ENCODE measurements at regions not wholly inside any gene's neighbourhood (a gene's known extent, or its start where the extent isn't known, plus 50 kb on each side); places are given as distances from the start of the nearest gene placed in this dataset.
"Not testable (repeated sequence)": the region's sequence is repeated elsewhere in the genome, so short reads cannot be mapped to it uniquely, and the experiment has no call there.

DNA sequence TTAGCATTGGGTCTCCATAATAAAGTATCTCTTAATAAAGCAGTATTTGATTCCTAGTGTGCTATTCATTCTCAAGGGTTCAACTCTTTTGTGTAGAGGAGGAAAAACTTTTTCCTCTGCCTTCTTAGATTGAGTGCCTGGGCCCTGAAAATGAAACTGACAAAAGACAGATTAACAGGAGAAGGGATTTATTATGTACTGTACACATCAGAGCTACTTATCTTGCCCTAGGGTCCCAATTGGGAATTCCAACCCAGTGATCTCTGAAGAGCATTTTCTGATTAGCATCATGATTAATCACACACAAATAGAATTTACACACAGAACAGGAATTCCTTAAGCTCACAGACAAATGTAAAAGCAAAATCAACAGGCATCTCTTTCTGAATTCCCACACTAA lies 128.9 kb downstream of the CD164 start:
- ATAC-seq = no peak
- H3K9me3 Mint-ChIP-seq = no peaks in the 10 kb centered on the region
- no peak overlapping the region for H3K4me3 Mint-ChIP-seq
- peaks cover 5% of the 10 kb centered on the region for H3K27me3 Mint-ChIP-seq (ENCODE audit: low read depth)
- H3K4me1 Mint-ChIP-seq (ENCODE audit: low read depth) = no peaks in the 10 kb centered on the region
- no peaks in the 10 kb centered on the region for H3K36me3 Mint-ChIP-seq (ENCODE audit: insufficient read depth)
- no peak for DNase-seq

DNA sequence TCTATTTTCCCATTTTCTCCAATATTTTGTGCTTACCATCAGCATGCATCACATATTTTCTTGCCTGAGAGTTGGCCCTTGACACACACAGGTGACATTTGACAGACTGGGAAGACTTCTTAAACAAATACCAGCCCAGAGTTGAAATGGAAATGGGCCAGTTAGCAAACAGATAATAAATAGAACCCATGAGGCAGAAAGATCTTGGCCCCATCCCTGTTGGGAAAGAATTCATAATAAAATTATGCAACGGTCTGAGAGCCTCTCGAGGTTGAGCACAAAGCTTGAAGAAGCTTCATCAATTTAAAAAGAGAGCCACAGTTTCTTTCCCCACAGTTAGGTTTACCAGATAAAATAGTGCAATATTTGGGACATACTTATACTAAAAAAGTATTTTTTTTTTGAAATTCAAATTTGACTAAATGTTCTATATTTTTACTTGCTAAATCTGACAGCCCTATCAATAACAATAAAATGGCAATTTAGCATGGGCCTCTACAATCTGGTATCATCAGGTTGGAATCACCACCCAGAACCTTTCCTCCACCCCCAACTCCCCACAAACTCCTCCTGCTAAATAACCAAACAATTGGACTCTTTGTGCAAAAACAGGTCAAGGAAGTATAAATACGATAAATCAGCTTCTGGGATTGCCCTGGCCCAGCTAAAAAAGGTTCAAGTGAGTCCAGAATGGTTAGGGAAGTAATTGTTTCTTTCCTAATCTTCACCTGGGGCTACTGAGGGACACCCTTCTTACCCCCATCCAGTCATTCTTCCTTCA lies 129.8 kb downstream of the CD164 start:
- ATAC-seq (no peak), DNase-seq (no peak)
- peaks cover 5% of the 10 kb centered on the region for H3K27me3 Mint-ChIP-seq (ENCODE audit: low read depth)
- H3K9me3 Mint-ChIP-seq = no peaks in the 10 kb centered on the region
- no peaks in the 10 kb centered on the region for H3K36me3 Mint-ChIP-seq (ENCODE audit: insufficient read depth)
- no peaks in the 10 kb centered on the region for H3K4me1 Mint-ChIP-seq (ENCODE audit: low read depth)
- H3K4me3 Mint-ChIP-seq = no peak overlapping the region

DNA sequence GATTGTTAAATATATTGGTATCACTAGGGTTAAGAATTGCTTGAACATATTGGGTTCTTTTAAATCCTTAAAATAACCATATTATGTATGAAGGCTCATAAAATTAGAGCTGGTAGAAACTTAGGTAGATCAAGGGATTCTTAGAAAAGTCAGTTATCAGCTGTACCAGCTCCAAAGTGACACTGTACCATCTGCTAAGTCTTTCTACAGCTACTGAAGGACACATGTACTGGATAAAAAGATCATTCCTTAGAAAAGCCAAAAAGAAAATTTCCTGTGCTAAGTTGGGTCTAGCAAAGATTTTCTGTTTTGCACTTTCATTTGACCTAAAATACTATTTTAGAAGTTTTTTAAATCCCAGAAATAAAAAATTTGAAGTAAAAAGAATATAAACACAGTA lies 130.4 kb downstream of the CD164 start:
- Mint-ChIP-seq H3K9me3 (no peaks in the 10 kb centered on the region), H3K36me3 (ENCODE audit: insufficient read depth) (no peaks in the 10 kb centered on the region), H3K4me1 (ENCODE audit: low read depth) (no peaks in the 10 kb centered on the region), H3K4me3 (no peak overlapping the region), H3K27me3 (ENCODE audit: low read depth) (peaks cover 5% of the 10 kb centered on the region)
- DNase-seq = no peak
- no peak for ATAC-seq

DNA sequence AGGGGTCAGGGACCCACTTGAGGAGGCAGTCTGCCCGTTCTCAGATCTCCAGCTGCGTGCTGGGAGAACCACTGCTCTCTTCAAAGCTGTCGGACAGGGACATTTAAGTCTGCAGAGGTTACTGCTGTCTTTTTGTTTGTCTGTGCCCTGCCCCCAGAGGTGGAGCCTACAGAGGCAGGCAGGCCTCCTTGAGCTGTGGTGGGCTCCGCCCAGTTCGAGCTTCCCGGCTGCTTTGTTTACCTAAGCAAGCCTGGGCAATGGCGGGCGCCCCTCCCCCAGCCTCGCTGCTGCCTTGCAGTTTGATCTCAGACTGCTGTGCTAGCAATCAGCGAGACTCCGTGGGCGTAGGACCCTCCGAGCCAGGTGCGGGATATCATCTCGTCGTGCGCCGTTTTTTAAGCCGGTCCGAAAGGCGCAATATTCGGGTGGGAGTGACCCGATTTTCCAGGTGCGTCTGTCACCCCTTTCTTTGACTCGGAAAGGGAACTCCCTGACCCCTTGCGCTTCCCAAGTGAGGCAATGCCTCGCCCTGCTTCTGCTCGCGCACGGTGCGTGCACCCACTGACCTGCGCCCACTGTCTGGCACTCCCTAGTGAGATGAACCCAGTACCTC lies 131.6 kb downstream of the CD164 start:
- not testable (repeated sequence) for H3K4me3 Mint-ChIP-seq; ATAC-seq; H3K27me3 Mint-ChIP-seq (ENCODE audit: low read depth); H3K9me3 Mint-ChIP-seq; H3K4me1 Mint-ChIP-seq (ENCODE audit: low read depth); DNase-seq; H3K36me3 Mint-ChIP-seq (ENCODE audit: insufficient read depth)

DNA sequence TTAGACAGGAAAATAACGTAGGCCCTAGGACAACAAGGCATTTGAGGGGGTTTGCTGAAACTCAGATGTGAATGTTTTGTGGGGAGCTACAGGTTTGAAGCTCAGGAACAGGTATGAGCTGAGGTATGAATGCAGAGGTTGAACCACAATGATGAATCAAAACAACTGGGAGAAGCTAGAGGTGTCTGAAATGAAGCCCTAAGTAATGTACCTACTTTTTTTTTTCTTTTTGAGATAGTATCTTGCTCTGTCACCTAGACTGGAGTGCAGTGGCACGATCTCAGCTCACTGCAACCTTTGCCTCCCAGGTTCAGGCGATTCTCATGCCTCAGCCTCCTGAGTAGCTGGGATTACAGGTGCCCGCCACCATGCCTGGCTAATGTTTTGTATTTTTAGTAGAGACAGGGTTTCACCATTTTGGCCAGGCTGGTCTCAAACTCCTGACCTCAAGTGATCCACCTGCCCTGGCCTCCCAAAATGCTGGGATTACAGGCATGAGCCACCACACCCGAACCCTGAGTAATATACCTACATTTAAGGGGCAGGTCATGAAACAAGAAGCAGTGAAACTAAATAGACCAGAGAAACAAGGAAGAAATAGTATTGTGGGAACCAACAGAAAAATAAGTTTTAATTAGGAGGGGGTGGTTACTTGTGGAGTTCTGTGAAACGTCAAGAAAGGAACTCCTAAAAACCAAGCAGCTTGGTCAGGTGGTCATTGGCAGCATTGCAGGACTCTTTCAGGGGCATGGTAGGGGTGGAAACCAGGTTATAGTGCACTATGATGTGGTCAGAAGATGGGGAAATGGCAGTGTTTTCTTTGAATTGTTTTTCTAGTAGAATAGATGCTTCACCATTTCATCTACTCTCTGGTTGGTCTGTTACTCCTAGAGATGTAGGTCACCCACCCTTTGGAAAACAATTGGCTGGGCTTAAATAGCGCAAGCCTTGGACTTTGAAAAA lies 138.1 kb downstream of the CD164 start:
- ATAC-seq (no peak), DNase-seq (no peak)
- H3K4me1 Mint-ChIP-seq (ENCODE audit: low read depth) = peaks cover 8% of the 10 kb centered on the region
- H3K36me3 Mint-ChIP-seq (ENCODE audit: insufficient read depth) = no peaks in the 10 kb centered on the region
- no peak overlapping the region for H3K4me3 Mint-ChIP-seq
- H3K27me3 Mint-ChIP-seq (ENCODE audit: low read depth) = no peaks in the 10 kb centered on the region
- no peaks in the 10 kb centered on the region for H3K9me3 Mint-ChIP-seq

DNA sequence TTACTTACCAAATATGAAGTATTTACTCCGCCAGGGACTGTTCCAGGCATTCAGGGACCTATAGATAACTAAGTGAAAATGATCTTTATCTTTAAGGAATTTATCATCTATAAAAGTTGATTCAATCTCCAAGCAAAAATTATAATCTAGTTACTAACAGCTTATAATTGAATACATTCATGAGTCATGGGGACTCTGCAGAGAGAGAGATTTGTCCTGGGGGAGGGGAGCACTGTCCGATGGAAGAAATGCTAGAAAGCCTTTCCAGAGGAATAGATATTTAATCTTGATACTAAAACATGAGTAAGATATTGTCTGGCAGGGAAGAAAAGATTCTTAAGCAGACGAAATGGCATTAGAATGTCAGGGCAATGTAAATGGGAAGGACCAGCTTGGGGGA lies 139.3 kb downstream of the CD164 start:
- Mint-ChIP-seq H3K27me3 (ENCODE audit: low read depth) (no peaks in the 10 kb centered on the region), H3K4me3 (no peak overlapping the region), H3K4me1 (ENCODE audit: low read depth) (peaks cover 8% of the 10 kb centered on the region), H3K9me3 (no peaks in the 10 kb centered on the region), H3K36me3 (ENCODE audit: insufficient read depth) (no peaks in the 10 kb centered on the region)
- DNase-seq (no peak), ATAC-seq (no peak)

DNA sequence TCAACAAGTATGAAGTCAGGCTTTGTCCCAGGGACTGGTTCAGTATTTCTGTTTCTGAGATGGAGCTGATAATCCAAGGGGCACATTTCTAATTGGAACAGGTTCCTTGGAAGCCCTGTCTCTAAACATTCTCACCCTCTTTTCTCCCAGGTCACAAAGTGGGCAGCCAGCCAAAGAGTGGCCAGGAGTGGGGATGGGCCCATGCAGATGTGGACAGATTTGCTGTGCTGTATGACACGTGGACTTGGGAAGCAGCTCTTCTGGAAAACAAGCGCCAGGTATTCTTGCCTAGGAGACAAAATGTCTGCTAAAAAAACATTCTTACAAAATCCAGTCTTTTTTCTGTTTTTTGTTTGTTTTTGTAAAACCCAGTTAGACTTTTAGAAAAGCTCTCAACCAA lies 140.2 kb downstream of the CD164 start:
- Mint-ChIP-seq H3K9me3 (no peaks in the 10 kb centered on the region), H3K27me3 (ENCODE audit: low read depth) (no peaks in the 10 kb centered on the region)
- ATAC-seq = no peak

DNA sequence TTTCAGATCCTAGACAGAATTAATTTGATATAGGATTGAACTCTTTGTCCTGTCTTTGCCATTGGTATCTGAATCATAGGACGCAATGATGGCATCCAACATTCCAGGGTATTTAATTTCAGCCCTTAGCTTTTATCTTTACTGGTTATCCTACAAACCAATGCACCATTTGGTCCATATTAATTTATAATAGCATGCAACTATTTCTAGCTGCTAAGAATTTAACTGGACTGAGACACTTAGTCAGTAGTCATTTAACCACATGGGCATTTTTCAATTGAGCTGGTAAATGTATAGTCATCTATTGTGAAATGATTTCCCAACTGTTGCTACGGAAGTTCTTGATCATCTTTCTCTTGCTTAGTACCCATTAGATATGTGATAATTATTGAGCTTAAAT lies 141.1 kb downstream of the CD164 start:
- Mint-ChIP-seq H3K9me3 (no peaks in the 10 kb centered on the region), H3K36me3 (ENCODE audit: insufficient read depth) (no peaks in the 10 kb centered on the region), H3K4me3 (no peak overlapping the region), H3K27me3 (ENCODE audit: low read depth) (no peaks in the 10 kb centered on the region), H3K4me1 (ENCODE audit: low read depth) (peaks cover 17% of the 10 kb centered on the region)
- DNase-seq = no peak
- no peak for ATAC-seq

More for the DNA sequence above, 140.2 kb downstream of the CD164 start:
- no peaks in the 10 kb centered on the region for H3K36me3 Mint-ChIP-seq (ENCODE audit: insufficient read depth)
- no peak overlapping the region for H3K4me3 Mint-ChIP-seq
- no peak for DNase-seq
- peaks cover 13% of the 10 kb centered on the region for H3K4me1 Mint-ChIP-seq (ENCODE audit: low read depth)

DNA sequence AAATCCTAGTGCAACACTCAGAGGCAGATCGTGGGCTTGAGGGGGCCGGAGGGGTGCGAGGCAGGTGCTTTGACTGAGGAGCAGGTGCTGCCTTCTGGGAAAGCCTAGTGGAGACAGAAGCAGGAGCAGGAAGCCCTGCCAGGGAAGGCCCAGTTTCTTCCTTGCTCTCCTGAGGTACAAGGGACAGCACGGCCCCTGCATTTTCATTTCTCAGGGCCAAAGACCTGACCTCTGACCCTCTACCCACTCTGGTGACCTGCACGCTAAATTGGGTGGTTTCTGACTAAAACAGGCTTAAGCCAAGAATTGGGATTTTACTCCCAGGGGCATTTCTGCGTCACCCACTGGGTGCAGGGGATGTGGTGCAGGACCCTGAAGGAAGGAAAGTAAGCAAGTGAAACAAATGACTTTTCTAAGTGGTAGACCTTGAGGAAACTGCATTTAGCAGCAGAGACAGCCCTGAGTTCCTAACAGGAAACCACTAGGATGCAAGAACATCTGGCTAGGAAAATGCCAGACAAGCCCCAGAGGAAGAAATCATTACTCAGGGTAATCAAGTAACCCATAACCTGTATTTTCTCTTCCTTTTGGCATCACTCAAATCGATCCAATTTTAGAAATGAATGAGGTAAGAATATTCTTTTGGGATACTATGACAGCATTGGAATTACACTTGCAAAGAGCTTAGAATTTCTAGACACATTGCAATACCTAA lies 141.7 kb downstream of the CD164 start:
- H3K4me3 Mint-ChIP-seq = no peak overlapping the region
- ATAC-seq (no peak), DNase-seq (no peak)
- no peaks in the 10 kb centered on the region for H3K9me3 Mint-ChIP-seq
- H3K4me1 Mint-ChIP-seq (ENCODE audit: low read depth) = peaks cover 17% of the 10 kb centered on the region
- no peaks in the 10 kb centered on the region for H3K36me3 Mint-ChIP-seq (ENCODE audit: insufficient read depth)
- no peaks in the 10 kb centered on the region for H3K27me3 Mint-ChIP-seq (ENCODE audit: low read depth)

DNA sequence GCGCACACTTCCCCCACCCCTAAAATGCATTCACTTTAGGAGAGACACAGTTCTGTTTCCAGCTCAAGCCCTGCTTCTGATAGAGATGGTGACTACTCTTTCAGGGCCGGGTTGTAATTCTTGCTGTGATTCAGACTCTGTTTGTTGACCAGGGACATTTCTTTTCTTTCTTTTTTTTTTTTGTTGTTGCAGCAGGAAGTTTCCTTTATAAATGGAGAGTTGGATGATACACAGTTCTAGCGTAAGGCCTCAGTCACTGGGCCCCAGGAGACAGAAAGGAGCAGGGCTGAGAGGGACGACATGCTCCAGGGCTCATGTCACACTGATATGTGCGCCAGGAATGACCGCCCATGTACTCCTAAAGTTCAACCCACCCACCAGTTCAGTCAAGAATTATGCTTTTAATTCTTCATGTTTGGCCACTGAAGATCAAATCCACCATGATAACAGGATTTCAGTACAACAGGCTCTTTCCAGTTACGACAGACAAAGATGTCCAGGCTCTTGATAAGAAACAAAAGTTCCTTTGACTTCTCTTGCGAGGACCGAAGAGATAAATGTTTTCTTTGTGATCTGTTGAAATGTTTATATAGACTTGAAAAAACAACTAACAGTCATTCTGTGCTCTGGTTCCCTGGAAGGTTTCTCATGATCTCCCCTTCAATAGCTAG lies 142.5 kb downstream of the CD164 start:
- Mint-ChIP-seq H3K36me3 (ENCODE audit: insufficient read depth) (no peaks in the 10 kb centered on the region), H3K4me3 (no peak overlapping the region), H3K9me3 (no peaks in the 10 kb centered on the region), H3K27me3 (ENCODE audit: low read depth) (no peaks in the 10 kb centered on the region), H3K4me1 (ENCODE audit: low read depth) (peaks cover 17% of the 10 kb centered on the region)
- DNase-seq (no peak), ATAC-seq (no peak)

DNA sequence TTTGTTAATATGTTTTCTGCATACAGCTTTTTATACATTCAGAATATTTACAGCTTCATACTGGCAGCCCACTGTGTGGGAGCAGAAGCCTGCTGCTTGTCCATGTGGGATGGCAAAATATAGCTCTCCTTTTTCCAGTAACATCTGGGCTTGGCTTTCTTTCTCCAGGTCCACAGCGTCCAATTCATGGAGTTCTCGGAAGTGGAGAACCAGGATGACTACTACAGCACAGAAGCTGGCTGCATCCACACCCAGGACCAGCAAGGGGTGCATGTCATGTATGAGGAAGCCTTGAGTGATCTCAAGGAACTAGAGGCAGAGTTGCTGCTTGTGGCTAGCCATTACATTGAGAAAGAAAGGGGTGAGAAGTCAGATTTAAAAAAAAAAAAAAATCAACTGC lies 143.1 kb downstream of the CD164 start:
- Mint-ChIP-seq H3K4me3 (no peak overlapping the region), H3K9me3 (no peaks in the 10 kb centered on the region)

DNA sequence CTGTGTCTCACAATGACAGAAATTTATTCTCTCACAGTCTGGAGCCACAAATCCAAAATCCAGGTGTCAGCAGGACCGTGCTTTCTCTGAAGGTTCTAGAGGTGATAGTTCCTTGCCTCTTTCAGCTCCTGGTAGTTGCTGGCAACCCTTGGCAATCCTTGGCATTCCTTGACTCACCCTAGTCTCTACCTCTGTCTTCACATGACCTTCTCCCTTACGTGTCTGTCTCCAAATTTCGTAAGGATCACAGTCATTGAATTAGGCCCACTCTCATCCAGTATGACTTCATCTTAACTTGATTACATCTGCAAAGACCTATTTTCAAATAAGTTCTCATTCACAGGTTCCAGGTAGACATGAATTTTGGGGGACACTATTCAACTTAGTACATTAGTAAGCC lies 143.1 kb downstream of the CEP57L1 start:
- no peak for ATAC-seq
- Mint-ChIP-seq H3K9me3 (no peaks in the 10 kb centered on the region), H3K4me1 (ENCODE audit: low read depth) (peaks cover 11% of the 10 kb centered on the region), H3K27me3 (ENCODE audit: low read depth) (no peaks in the 10 kb centered on the region), H3K4me3 (no peak overlapping the region), H3K36me3 (ENCODE audit: insufficient read depth) (no peaks in the 10 kb centered on the region)
- no peak for DNase-seq

More for the DNA sequence above, 143.1 kb downstream of the CD164 start:
- H3K27me3 Mint-ChIP-seq (ENCODE audit: low read depth) = no peaks in the 10 kb centered on the region
- DNase-seq = no peak
- peaks cover 15% of the 10 kb centered on the region for H3K4me1 Mint-ChIP-seq (ENCODE audit: low read depth)
- ATAC-seq = no peak
- no peaks in the 10 kb centered on the region for H3K36me3 Mint-ChIP-seq (ENCODE audit: insufficient read depth)

DNA sequence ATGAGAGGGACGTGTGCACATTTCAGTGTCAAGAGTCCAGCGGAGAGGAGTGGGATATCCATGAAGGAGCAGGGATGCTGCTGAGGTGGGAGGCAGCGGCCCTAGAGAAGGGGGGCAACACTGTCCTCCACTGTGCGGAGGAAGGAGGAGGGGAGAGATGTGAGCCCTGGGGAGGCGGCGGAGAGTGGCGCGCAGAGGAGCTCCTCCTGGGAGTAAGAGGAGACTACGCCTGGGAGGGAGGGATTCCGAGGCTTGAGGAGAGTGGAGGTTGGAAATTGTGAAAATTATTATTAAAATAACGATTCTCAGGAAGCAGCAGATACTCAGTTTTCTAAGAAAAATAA lies 142.7 kb downstream of the CEP57L1 start:
- Mint-ChIP-seq H3K27me3 (ENCODE audit: low read depth) (no peaks in the 10 kb centered on the region), H3K36me3 (ENCODE audit: insufficient read depth) (no peaks in the 10 kb centered on the region), H3K9me3 (no peaks in the 10 kb centered on the region)

More for the DNA sequence above, 142.7 kb downstream of the CEP57L1 start:
- DNase-seq = no peak
- Mint-ChIP-seq H3K4me3 (no peak overlapping the region), H3K4me1 (ENCODE audit: low read depth) (peaks cover 10% of the 10 kb centered on the region)
- ATAC-seq = no peak
